Activated CD8-positive, alpha-beta memory T cell treated with anti-CD3 and anti-CD28 coated beads, Interleukin-2, amount 50 U/mL, for 4 hours (primary cell): ENCODE measurements at regions not wholly inside any gene's neighbourhood (a gene's known extent, or its start where the extent isn't known, plus 50 kb on each side); places are given as distances from the start of the nearest gene placed in this dataset.

Experiments
- DNase-seq: peaks from one replicate; pipeline ENCODE4 v3.0.0-alpha.2; 2020

DNA sequence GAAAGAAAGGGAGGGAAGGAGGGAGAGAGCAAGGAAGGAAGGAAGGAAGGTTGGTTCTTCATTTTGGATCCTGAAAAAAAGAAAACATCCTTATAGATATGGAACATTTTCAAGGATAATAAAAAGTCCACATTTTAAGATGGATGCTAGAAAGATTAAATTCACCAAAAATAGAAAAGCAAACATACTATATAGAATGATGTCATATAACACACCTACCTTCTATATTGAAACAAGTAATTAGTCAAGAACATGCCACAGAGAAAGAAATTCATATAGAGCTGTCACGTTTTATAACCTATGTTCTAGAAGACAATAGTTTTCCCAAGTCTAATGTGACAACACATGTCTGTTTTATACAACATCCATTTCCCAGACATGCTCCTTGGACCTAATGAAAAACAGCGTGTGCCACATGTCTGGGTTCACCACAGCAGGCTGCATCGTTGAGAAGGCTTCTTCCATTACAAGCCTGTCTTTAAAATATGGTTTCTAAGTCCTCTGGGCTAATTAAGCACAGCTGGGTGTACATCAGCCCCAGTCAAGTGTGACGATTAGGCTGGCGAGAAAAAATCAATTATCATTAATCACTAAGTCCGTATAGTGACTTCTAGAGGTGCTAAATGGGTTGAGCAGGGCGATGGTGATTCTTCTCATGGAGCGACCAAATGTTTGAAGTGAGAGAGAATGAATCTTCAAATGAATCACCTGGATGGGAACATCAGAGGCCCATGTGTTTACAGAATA lies 301.8 kb downstream of the TLE1 start:
- no peak for DNase-seq

GRCh38 chr9:81384911-81385310 lies 304.4 kb downstream of the TLE1 start:
- no peak for DNase-seq

GRCh38 chr9:81382281-81382680 lies 307.1 kb downstream of the TLE1 start:
- DNase-seq, result no peak

DNA sequence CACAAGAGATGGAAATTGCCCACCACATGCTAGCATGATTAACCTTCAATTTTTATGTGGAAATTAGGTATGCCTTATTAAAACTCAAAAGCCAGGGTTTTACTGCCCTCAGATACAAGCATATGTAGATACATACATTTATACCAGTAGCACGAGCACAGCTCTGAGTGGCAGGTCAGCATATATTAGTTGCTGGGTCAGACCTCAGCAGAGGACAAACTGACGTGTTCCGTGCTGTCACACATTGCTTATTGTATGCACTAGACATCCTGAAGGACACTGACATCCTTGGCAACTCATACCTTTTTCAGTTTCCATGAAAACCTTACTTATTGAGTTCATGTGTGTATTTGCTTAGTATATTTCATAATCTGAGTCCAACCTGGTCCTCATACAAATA lies 307.7 kb downstream of the TLE1 start:
- DNase-seq, result no peak

DNA sequence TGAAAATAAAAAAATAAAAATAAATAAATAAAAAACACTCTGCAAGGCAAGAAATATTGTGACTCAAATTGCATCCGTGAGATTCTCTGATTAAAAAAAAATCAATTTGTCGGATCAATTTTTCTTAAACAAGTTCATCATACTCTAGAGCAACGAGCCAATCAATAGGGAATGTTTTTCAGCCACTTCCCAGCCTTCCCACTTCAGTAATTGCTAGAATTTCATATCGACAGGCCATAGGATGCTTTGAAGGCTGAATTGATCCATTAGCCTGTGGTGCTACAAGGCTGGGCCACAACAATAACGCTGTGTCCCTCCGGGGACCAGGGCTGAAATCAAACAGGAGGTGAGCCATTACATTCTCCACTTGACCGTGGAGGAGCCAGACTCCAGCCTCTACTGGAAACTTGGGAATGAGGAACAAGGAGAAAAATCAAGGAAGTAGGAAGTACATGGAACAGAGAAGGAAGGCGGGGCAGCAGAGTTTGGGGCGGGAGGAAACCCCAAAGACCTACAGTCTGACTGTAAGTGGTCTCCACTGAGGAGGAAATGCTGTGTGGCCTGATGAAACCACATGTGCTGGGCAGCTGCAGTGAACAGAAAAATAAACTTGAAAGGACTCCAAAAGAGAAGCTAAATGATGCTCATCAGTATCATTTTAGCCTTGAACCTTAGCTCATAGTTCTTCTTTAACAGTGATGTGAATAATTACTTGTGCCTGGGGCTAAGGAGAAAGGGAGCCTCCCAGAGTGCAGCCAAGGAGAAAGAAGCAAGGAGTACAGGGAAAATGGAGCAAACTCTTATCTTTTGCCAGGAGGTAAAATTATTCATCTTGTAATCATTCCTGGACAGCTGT lies 308.6 kb downstream of the TLE1 start:
- no peak for DNase-seq

- no peak for DNase-seq
These were observed 309.7 kb downstream of the TLE1 start for GRCh38 chr9:81379655-81380054.

DNA sequence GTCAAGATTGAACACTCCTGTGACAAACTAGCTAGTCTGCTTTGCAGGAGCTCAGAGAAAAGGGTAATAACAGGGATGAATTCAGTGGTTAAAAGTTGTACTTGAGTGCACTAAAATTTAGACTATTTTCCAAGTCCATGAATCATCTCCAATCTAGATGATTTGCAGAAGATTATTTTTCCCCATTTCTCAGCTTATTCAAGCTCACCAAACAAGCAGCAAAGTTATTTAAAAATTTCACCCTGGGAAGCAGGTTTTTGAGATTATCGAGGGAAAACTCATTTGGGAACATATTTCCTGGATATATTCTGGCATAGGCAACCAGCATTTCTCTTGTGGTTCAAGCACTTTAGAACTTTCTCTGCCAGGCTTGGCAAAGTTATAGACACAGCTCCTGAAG lies 311.4 kb downstream of the TLE1 start:
- DNase-seq, result no peak

- no peak for DNase-seq
These were observed 312.0 kb downstream of the TLE1 start for GRCh38 chr9:81377320-81377719.

DNA sequence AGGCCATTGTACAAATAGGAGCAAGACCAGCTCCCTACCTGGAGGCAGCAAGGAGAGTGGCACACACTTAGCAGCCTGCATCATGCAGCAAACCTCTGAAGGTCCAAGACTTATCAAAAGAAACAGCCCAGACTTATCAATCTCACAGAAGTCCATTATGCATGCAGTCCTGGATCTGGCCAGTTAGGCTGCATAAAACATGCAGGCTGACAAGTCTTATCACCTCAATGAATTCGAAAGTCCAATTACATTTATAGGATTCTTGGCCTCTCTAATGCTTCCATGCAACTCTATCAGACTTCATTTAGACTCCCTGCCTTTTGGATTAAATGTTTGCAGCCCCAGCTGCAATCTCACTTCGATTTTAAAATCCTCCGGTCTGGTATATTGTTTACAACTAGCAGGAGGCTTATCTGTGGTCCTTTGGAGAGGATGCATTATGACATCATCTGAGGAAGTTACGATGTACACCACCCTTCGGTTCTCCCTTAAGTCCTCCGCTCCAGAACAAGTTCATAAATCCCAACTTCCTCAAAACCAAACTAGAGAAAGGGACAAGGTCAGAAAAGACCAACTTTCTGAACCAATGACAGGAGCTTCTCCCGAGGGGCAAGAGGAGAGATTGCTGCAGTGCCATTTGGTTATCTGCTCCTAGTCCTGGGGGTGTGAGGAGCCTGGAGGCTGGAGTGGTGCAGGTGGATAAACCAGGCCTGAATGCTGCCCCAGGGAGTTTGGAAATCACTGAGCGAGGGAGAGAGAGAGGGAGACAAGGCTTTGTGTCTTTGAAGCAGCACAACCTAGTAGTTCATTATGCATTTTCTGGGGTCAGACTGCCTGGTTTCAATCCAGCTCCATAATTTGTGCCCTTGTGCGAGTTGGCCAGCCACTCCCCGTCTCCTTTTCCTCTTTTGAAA lies 313.9 kb downstream of the TLE1 start:
- DNase-seq, result no peak

GRCh38 chr9:81374459-81375186 lies 314.7 kb downstream of the TLE1 start:
- no peak for DNase-seq

GRCh38 chr9:81373294-81373693 lies 316.1 kb downstream of the TLE1 start:
- no peak for DNase-seq

DNA sequence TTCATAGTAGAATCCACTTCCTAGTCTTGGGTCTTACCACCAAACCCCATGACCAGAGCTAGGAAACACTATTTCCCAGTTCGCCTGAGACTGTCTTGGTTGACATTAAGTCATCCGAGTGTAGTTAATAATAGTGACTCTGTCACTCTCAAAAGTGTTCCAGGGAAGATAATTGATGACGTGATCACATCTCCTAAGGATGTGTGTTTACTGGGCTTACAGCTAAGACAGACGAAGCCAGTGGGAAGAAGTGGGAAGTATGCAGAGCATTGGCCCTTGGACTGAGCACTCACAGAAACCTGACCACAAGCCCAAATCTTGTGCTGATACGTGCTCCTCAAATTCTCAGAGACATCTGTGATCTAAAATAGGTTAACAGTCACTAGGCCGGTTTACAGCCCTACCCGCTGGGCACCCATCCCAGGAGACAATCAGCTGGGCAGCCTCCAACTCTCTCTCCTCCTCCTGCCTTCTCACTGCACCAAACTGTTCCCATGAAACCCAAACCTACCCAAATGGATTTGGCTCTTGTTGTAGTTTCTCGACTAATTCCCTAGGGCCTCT lies 316.6 kb downstream of the TLE1 start:
- DNase-seq, result no peak

DNA sequence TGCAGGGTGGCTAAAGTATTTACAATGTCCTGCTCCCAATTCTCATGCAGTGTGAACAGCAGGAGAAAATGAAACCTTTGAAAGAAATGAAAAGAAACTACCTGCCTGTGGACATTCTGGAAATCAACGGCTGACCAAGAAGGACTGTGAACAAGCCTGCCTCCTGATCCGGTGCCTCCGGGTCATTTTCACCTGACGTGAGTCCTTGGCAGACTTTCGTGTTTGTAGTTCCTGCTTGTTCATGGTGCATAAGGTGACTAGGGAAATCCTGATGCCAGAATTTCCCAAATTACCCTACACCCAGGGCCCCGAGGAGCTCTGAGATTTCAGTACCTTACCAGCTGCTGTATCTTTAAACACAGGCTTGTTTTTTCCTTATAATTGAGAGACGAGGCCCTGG lies 317.5 kb downstream of the TLE1 start:
- no peak for DNase-seq

- DNase-seq, result no peak
These were observed 318.7 kb downstream of the TLE1 start for GRCh38 chr9:81370650-81371049.

GRCh38 chr9:81370096-81370495 lies 319.3 kb downstream of the TLE1 start:
- DNase-seq, result no peak

- DNase-seq, result no peak
These were observed 320.2 kb downstream of the TLE1 start for GRCh38 chr9:81369121-81369520.

GRCh38 chr9:81363916-81364480 lies 325.3 kb downstream of the TLE1 start:
- no peak for DNase-seq

- DNase-seq, result no peak
These were observed 328.1 kb downstream of the TLE1 start for GRCh38 chr9:81361296-81361695.

GRCh38 chr9:81351166-81351565 lies 338.2 kb downstream of the TLE1 start:
- no peak for DNase-seq

- no peak for DNase-seq
These were observed 345.0 kb downstream of the TLE1 start for GRCh38 chr9:81344366-81344765.

DNA sequence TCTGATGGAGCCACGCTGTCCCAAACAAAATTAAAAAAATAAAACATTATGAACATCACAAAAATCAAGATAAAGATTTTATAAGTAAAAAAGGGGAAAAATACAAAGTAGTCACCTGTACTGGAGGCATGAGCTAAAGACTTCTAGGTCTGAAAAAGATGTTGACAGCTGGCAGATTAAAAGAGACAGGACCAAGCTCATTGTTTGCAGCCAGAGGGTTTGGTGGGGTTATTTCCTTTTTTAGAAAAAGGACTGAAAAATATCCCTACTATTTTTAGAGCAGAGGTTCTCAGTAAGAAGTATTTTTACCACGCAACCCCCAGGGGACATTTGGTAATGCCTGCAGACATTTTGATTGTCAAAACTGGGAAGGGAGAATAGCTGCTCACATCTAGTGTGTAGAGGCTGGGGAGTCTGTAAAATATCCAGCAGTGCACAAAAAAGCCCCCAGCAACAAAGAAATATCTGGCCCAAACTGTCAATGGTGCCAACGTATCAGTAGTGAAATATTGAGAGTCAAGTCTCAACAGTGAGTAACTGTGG lies 353.4 kb downstream of the TLE1 start:
- no peak for DNase-seq

DNA sequence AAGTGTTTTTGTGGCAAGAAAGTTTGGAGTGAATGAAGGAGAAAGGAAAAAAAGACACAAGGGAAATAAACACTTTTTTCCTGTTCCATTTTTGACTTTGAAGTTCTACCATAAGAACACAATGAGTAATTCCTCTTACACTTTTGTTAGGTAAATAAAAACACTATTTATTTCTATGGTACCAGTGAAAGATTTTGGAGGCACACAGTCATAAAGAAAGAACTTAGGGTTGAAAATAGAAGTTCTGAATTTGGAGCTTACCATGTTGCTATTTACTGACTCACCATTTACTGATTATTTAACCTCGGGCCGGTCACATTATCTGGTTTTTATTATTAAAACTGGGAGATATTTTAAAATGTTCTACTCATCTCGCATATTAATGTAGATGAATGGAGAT lies 367.8 kb downstream of the TLE1 start:
- no peak for DNase-seq
